HUES64 (cell line): ENCODE measurements at regions not wholly inside any gene's neighbourhood (a gene's known extent, or its start where the extent isn't known, plus 50 kb on each side); places are given as distances from the start of the nearest gene placed in this dataset.

Experiments
- H3K27ac ChIP-seq: 2 replicates; pipeline ENCODE4 v1.7.0; 2013; ENCODE audit warnings: low read depth, low read length, inconsistent platforms
- H3K27me3 ChIP-seq: 2 replicates; pipeline ENCODE4 v1.6.1; 2013; ENCODE audit warnings: mild to moderate bottlenecking, low read length; ENCODE audit not compliant: insufficient read depth
- H3K36me3 ChIP-seq: 2 replicates; pipeline ENCODE4 v1.6.1; 2013; ENCODE audit warnings: mild to moderate bottlenecking, low read length; ENCODE audit not compliant: insufficient read depth
- H3K4me1 ChIP-seq: 2 replicates; pipeline ENCODE4 v1.6.1; 2013; ENCODE audit warnings: mild to moderate bottlenecking, low read length, moderate library complexity; ENCODE audit not compliant: insufficient read depth
- H3K4me3 ChIP-seq: 2 replicates; pipeline ENCODE4 v1.5.1; 2013; ENCODE audit warnings: mild to moderate bottlenecking, low read length, moderate library complexity
- H3K9ac ChIP-seq: 2 replicates; pipeline ENCODE4 v1.6.1; 2013; ENCODE audit warnings: mild to moderate bottlenecking, low read depth, low read length
- H3K9me3 ChIP-seq: 2 replicates; pipeline ENCODE4 v1.6.1; 2013; ENCODE audit warnings: low read depth, low read length; ENCODE audit not compliant: insufficient read depth
- WGBS: fragments of 150-250, 120-280 bp; methylation state at CpG from one replicate; pipeline ENCODE4 v1.1.7; 2013; ENCODE audit warnings: missing lambda C conversion rate; 5-methylcytosine and 5-hydroxymethylcytosine counted together

DNA sequence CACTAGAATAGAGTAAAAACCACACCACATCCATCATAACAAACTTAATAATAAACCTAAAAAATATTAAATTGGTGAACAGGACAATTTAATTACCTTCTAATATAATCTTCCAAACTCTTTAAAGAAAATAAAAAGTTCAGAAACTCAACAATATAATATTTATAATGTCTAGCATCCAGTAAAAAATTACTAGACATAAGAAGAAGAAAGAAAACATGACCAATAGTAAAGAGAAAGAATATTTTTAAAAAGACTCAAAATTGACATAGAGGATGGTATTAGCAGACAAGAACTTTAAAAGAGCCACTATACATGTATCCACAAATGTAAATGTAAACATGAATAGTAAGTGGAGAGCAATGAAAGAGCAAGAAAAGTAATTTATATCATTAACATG is 388.4 kb downstream of the TFEC start:
- no peaks in the 10 kb centered on the region for H3K36me3 ChIP-seq
- H3K9ac ChIP-seq, result no peak overlapping the region
- H3K4me3 ChIP-seq, result no peak overlapping the region
- no peaks in the 10 kb centered on the region; the same call in 1 of the 2 replicates for H3K4me1 ChIP-seq
- H3K27me3 ChIP-seq, result no peaks in the 10 kb centered on the region
- H3K27ac ChIP-seq, result no peak overlapping the region
- H3K9me3 ChIP-seq, result no peaks in the 10 kb centered on the region; the same call in 1 of the 2 replicates

DNA sequence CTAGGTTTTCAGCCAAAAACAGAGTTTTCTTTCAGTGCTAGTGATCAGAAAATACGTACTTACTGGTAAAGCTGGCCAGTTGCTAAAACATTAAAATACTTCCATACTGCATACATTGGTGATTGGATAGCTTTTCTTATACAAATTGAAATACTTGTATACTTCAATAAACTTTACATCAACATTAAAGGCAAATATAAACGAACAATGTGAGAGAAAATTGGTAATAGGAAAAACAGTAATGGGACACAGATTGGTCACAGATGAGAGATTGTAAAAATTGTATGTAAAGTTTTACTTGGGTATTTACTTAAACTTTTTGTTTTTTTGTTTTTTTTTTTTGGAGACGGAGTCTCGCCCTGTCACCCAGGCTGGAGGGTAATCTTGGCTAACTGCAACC is 391.7 kb downstream of the TFEC start:
- Histone ChIP-seq H3K27ac (no peak overlapping the region), H3K9ac (no peak overlapping the region), H3K9me3 (no peaks in the 10 kb centered on the region), H3K27me3 (no peaks in the 10 kb centered on the region), H3K4me3 (no peak overlapping the region), H3K4me1 (no peaks in the 10 kb centered on the region; the same call in 1 of the 2 replicates), H3K36me3 (no peaks in the 10 kb centered on the region)
- 96% methylated on average over 4 of the region's 4 CpGs for WGBS

DNA sequence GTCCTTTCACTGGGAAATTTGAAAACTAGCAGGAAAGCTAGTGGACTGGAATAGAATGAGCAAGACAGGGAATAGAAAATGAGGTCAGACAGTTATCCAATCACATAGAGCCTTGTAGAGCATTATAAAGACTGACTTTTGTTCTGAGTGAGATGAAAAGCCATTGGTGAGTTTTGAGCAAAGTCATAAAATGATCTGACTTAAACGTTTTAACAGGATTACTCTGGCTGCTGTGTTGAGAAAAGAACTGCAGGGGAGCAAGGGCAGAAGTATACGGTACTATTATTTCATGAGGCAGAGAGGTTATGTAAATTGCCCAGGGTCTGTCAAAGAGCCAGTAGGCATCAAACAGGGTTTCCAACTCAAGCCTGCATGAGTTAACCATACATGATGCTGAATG is 393.4 kb downstream of the TFEC start:
- Histone ChIP-seq H3K9ac (no peak overlapping the region), H3K4me1 (no peaks in the 10 kb centered on the region; the same call in 1 of the 2 replicates)
- WGBS, result 77% methylated on average over 2 of the region's 2 CpGs

DNA sequence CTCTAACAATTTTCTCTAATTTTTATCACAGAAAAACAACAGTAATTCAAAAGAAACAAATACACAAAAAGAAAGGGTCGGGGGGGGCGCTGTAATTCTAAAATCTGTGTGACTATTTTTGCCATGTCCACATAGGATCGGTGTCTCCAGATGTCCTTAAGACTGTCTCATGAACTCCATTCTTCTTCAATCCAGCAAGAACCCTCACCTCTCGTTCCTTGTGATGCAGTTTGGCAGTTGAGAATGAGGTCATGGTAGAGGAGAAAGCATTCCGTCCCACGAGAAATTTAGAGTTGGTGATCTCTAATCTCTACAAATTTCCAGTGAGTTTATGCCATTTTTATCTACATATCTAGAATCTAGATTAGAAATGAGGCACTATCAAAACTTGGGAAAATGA is 394.7 kb downstream of the TFEC start:
- Histone ChIP-seq H3K9ac (no peak overlapping the region), H3K4me1 (no peaks in the 10 kb centered on the region; the same call in 1 of the 2 replicates), H3K9me3 (no peaks in the 10 kb centered on the region), H3K27me3 (no peaks in the 10 kb centered on the region), H3K36me3 (no peaks in the 10 kb centered on the region), H3K27ac (no peak overlapping the region), H3K4me3 (no peak overlapping the region)
- WGBS, result 97% methylated on average over 3 of the region's 6 CpGs

More for the DNA sequence above, 393.4 kb downstream of the TFEC start:
- H3K4me3 ChIP-seq, result no peak overlapping the region
- no peaks in the 10 kb centered on the region for H3K9me3 ChIP-seq
- H3K27ac ChIP-seq, result no peak overlapping the region
- no peaks in the 10 kb centered on the region for H3K36me3 ChIP-seq
- no peaks in the 10 kb centered on the region for H3K27me3 ChIP-seq

DNA sequence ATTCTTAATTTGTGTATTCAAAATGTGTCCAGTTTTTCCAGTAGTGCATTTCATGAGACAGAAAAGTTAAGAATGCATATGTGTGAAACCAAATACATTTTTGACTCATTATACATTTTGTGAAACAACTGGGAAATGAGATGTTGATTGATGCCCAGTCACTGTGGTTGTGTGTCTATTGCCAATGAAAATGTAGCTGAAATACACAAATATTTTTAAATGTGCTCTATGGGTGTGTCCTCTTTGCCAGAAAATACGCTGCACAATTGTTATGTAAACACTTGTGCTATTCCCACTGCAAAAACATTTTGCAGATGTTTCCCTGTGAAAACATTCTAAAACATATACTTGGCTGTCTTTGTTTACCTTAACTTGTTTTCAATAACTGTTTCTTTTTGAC is 395.2 kb downstream of the TFEC start:
- Histone ChIP-seq H3K9ac (no peak overlapping the region), H3K4me1 (no peaks in the 10 kb centered on the region), H3K36me3 (no peaks in the 10 kb centered on the region), H3K27me3 (no peaks in the 10 kb centered on the region), H3K27ac (no peak overlapping the region), H3K4me3 (no peak overlapping the region), H3K9me3 (no peaks in the 10 kb centered on the region)
- 94% methylated on average over 1 of the region's 1 CpG for WGBS

- 92% methylated on average over 3 of the region's 4 CpGs for WGBS
- no peaks in the 10 kb centered on the region for H3K36me3 ChIP-seq
- no peaks in the 10 kb centered on the region for H3K9me3 ChIP-seq
- no peak overlapping the region for H3K9ac ChIP-seq
- H3K4me1 ChIP-seq, result no peaks in the 10 kb centered on the region
- no peaks in the 10 kb centered on the region for H3K27me3 ChIP-seq
- no peak overlapping the region for H3K4me3 ChIP-seq
- H3K27ac ChIP-seq, result no peak overlapping the region
Observed at GRCh38 chr7:115634633-115635032, 395.9 kb downstream of the TFEC start.

- no peak overlapping the region for H3K4me3 ChIP-seq
- no peaks in the 10 kb centered on the region for H3K36me3 ChIP-seq
- no peaks in the 10 kb centered on the region for H3K9me3 ChIP-seq
- H3K27ac ChIP-seq, result no peak overlapping the region
- no peaks in the 10 kb centered on the region for H3K27me3 ChIP-seq
- WGBS, result 94% methylated on average over 5 of the region's 5 CpGs
- no peak overlapping the region for H3K9ac ChIP-seq
- H3K4me1 ChIP-seq, result no peaks in the 10 kb centered on the region
Observed at GRCh38 chr7:115632636-115633035, 397.9 kb downstream of the TFEC start.

- WGBS, result 92% methylated on average over 6 of the region's 6 CpGs
- Histone ChIP-seq H3K4me3 (no peak overlapping the region), H3K9ac (no peak overlapping the region), H3K9me3 (no peaks in the 10 kb centered on the region), H3K36me3 (no peaks in the 10 kb centered on the region), H3K27ac (no peak overlapping the region), H3K4me1 (no peaks in the 10 kb centered on the region), H3K27me3 (no peaks in the 10 kb centered on the region)
Observed at GRCh38 chr7:115631782-115632181, 398.8 kb downstream of the TFEC start.

GRCh38 chr7:115630049-115630448 is 400.5 kb downstream of the TFEC start:
- Histone ChIP-seq H3K36me3 (no peaks in the 10 kb centered on the region), H3K9ac (no peak overlapping the region), H3K9me3 (no peaks in the 10 kb centered on the region), H3K27me3 (no peaks in the 10 kb centered on the region), H3K27ac (no peak overlapping the region), H3K4me3 (no peak overlapping the region), H3K4me1 (no peaks in the 10 kb centered on the region)
- WGBS, result over 99% methylated on average over 4 of the region's 4 CpGs

GRCh38 chr7:115618676-115619075 is 411.9 kb downstream of the TFEC start:
- H3K36me3 ChIP-seq, result no peaks in the 10 kb centered on the region
- H3K9ac ChIP-seq, result no peak overlapping the region
- H3K27me3 ChIP-seq, result no peaks in the 10 kb centered on the region
- H3K4me1 ChIP-seq, result peaks cover 8% of the 10 kb centered on the region
- 95% methylated on average over 2 of the region's 3 CpGs for WGBS
- no peaks in the 10 kb centered on the region for H3K9me3 ChIP-seq
- no peak overlapping the region for H3K4me3 ChIP-seq
- H3K27ac ChIP-seq, result no peak overlapping the region

GRCh38 chr7:115613836-115614235 is 416.7 kb downstream of the TFEC start:
- 95% methylated on average over 4 of the region's 4 CpGs for WGBS
- no peak overlapping the region for H3K9ac ChIP-seq
- no peaks in the 10 kb centered on the region for H3K27me3 ChIP-seq
- no peak overlapping the region for H3K4me3 ChIP-seq
- H3K27ac ChIP-seq, result no peak overlapping the region
- no peaks in the 10 kb centered on the region for H3K36me3 ChIP-seq
- no peaks in the 10 kb centered on the region for H3K4me1 ChIP-seq
- H3K9me3 ChIP-seq, result no peaks in the 10 kb centered on the region

DNA sequence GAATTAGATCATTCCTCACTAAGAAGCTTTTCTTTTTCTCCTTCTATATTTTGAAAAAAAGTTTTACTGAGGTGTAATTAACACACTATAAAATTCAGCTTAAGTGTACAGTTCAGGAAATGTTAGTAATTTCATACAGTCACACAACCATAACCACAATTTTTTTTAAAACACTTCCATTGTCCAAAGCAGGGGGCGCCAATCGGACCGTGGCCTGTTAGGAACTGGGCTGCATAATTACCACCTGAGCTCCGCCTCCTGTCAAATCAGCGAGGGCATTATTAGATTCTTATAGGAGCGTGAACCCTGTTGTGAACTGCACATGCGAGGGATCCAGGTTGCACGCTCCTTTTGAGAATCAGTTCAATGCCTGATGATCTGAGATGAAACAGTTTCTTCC is 427.1 kb downstream of the TFEC start:
- Histone ChIP-seq H3K36me3 (no peaks in the 10 kb centered on the region), H3K9ac (no peak overlapping the region), H3K4me3 (no peak overlapping the region), H3K9me3 (no peaks in the 10 kb centered on the region), H3K27ac (no peak overlapping the region), H3K27me3 (no peaks in the 10 kb centered on the region), H3K4me1 (no peaks in the 10 kb centered on the region)
- 96% methylated on average over 8 of the region's 8 CpGs for WGBS
